Tibial nerve (tissue), 4 donors: ENCODE measurements at regions not wholly inside any gene's neighbourhood (a gene's known extent, or its start where the extent isn't known, plus 50 kb on each side); places are given as distances from the start of the nearest gene placed in this dataset.

Source experiments
- CTCF ChIP-seq, 5 experiments: fragments of 200-600 bp in 3 of 5; fragments of 450-650 bp in 2 of 5; sonication (generic) in 3 of 5; IDR thresholded peaks; one replicate each; pipeline ENCODE4 v1.5.1; 2016 to 2019; ENCODE audit warnings: antibody characterized with exemption in 5 of 5, mild to moderate bottlenecking in 3 of 5, moderate library complexity in 2 of 5
- EP300 ChIP-seq, 2 donors: sonication (generic); formaldehyde crosslinking; IDR thresholded peaks; one replicate each; pipeline ENCODE4 v1.6.1; 2017; ENCODE audit warnings: antibody characterized with exemption in 2 of 2, mild to moderate bottlenecking in 1 of 2
- POLR2A ChIP-seq, 2 donors: fragments of 450-650 bp; IDR thresholded peaks; one replicate each; pipeline ENCODE4 v1.6.1; 2017; ENCODE audit warnings: antibody characterized with exemption in 2 of 2, mild to moderate bottlenecking in 2 of 2, moderate library complexity in 2 of 2

- TF ChIP-seq POLR2A (IDR thresholded peaks at IDR 0.05), result no peak
- no peak for TF ChIP-seq CTCF (IDR thresholded peaks at IDR 0.05)
- no peak for TF ChIP-seq EP300 (IDR thresholded peaks at IDR 0.05)
Observed at GRCh38 chrX:120751683-120752082, 121.8 kb upstream of the C1GALT1C1 start.
